GM21529 (cell line): ENCODE measurements at regions not wholly inside any gene's neighbourhood (a gene's known extent, or its start where the extent isn't known, plus 50 kb on each side); places are given as distances from the start of the nearest gene placed in this dataset.
A peak's percentile ranks its signal among the peaks of the same experiment; 100 is the strongest.
"Not testable (repeated sequence)": the region's sequence is repeated elsewhere in the genome, so short reads cannot be mapped to it uniquely, and the experiment has no call there.

Experiments used
- ATAC-seq: cut with Tn5 transposase; IDR thresholded peaks from one replicate; pipeline ENCODE4 v1.9.1; 2021; ENCODE audit not compliant: unreplicated experiment

DNA sequence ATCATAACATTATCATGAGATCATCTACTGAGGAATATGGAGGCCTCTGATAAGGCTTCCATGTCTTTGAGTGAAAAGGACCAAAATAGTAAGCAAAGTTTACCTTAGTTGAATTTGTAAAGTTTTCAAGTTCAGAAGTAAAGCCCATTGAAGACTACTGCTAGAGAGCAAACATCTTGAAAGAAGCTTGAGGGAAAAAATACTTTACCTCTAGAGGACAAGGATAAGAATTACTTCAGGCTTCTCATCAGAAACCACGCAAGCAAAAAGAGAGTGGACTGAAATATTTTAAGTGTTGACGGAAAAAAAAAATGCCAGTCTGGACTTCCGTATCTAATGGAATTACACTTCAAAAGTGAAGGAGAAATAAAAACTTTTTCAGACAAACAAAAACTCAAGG is 114.3 kb downstream of the MPP7 start:
- ATAC-seq, result no peak

DNA sequence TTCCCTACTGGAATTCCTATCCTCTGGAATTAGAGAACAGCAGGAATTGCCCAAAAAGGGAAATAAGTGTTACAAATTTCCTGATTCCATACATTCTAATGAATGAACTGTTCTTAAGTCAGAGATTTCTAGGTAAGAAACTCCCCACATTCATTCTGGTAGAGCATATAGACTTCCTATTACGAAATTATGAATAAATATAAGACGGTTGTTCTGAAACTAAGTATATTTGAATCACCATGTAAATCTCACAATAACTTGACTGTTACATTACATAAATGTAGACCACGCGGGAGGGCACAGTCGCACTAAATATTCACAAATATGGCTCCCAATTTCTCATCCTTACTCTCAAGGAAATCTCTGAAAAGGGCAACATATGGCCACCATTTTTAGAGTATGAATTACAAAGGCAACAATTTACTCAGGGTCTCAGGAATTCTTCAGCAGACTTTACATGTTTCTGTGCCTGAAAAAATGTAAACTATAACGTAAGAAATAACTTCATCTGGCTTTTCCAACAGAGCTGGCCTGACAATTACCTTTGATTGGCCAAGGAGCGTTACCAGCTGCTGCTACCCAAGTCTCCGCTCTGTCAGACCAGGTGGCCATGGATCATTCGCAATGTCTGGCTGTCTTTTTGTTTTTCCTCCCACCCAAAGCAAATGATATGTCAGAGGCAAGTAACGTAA is 115.8 kb downstream of the MPP7 start:
- ATAC-seq, result no peak

DNA sequence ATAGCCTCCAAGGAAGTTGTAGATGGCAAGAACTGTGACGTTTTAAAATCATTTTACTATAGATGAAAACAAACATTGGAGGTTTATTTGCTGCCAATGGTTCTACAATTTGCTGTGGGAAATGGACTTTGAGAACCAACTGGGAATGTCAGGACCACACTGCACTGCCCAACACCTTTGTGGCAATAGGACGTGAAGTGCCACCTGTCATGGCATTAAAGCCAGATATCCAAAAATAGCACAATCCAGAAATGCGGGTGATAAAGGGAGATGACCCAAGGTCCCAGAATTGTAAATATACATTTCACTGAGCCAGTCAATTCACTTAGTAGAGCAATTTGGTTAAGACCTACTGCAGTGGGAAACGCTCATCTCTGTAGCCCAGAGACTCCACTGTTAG is 116.4 kb downstream of the MPP7 start:
- no peak for ATAC-seq

DNA sequence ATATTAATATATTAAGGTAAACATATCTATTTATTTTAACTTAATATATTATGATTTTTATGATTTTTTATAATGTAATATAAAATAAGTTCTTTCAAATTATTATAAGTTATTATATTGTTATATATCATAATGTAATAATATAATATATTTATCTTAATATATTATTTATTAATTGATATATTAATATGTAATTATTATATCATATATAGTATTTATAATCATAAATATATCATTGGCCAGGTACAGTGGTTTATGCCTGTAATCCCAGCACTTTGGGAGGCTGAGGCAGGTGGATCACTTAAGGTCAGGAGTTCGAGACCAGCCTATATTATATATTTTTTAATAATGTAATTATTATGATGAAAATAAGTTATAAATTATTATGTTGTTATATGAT is 118.1 kb downstream of the MPP7 start:
- no peak for ATAC-seq

GRCh38 chr10:28181478-28182096 is 121.3 kb downstream of the MPP7 start:
- ATAC-seq, result no peak

DNA sequence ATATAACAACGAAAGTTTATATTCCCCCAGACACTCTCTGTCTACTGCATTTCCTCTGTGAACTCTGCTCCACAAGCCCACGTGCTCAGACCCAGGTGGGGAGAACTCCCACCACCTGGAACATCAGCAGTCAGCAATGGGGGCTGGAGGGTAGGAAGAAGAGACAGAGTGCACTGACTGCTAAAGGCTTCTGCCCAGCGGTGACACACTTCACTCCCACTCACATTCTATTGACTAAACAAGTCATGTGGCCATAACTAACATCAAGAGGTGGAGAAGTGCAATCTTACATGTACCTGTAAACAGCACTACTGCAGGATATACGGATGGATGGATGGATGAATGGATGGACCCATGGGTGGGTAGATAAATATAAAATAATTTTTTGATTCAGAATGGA is 122.2 kb downstream of the MPP7 start:
- ATAC-seq, result no peak

GRCh38 chr10:28179743-28180099 is 123.1 kb downstream of the MPP7 start:
- no peak for ATAC-seq

DNA sequence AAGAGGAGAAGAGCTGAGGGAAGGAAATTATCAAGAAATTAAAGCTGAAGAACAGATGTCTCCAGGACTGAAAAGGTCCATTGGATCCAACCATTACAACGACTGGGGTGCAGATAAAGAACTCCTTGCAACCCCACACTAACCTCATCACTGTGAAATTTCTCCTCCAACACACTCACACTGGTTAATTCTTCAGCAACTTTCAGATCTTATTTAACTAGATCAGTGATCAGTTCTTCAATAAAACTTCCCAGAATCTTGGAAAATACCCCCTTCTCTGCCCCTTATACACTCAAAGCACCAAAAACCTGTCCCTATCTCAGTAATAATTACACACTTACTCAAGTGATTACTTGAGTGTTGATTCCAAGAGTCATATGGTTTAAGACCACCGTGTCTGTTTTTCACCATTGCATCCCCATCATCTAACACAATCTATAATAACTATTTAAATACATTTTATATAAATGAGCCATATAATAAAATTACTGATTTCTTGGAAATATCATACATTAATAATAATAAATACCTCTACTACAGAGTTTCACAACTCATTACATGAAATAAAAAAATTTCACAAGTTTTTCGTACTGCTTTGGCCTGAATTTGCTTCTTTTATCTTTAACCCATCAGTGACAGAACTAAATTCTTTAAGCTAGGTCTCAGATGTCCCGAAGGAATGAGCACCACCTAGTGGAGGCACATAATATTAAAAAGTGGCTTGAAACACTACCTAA is 123.7 kb downstream of the MPP7 start:
- ATAC-seq, result peak; percentile 59

DNA sequence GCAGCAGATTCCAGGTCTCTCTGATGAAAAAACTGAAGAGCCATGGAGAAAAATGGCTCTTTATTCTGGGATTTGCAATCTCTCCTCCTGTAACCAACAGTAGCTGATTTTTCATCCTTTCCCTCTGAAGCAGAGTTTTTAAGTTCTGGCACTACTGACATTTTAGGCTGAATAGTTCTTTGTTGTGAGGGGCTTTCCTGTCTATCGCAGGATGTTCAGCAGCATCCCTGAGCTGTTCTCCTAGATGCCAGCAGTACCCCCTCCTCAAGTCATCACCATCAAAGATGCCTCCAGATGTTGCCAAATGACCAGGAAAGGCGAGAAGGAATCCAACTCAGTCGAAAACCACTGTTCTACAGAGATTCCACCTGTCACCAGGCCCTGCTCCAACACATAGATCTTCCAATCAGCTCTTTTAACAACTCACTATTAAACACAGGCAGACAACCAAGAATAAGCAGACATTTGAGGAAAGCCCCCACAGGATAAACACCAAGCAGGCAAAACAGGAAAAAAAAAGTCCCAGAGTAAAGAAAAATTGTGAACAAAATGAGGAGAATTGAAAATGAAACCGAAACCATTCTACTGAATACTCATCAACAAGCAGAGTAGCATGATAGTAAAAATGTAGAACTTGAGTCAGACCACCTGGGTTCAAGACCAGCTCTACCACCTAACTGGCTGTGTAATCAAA is 124.8 kb downstream of the MPP7 start:
- peak; percentile 68 for ATAC-seq

GRCh38 chr10:28176498-28176897 is 126.4 kb downstream of the MPP7 start:
- not testable (repeated sequence) for ATAC-seq

DNA sequence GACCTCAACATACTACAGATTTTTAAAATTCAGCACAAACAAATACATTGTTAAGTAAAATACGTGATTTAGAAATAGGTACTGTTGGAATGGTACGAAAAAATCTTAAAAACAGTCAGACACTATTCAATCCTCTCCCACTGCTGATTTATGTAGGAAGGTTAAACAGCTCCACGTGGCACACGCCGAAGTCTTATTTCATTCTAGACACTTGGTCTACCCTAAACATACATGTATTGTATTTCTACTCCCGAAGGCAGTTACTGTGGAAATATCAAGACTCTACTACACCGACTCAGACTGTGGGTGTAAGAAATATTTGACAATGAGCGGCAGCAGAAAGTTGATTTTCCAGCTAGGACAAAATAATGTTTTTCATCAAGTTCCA is 130.6 kb downstream of the MPP7 start:
- ATAC-seq, result no peak

DNA sequence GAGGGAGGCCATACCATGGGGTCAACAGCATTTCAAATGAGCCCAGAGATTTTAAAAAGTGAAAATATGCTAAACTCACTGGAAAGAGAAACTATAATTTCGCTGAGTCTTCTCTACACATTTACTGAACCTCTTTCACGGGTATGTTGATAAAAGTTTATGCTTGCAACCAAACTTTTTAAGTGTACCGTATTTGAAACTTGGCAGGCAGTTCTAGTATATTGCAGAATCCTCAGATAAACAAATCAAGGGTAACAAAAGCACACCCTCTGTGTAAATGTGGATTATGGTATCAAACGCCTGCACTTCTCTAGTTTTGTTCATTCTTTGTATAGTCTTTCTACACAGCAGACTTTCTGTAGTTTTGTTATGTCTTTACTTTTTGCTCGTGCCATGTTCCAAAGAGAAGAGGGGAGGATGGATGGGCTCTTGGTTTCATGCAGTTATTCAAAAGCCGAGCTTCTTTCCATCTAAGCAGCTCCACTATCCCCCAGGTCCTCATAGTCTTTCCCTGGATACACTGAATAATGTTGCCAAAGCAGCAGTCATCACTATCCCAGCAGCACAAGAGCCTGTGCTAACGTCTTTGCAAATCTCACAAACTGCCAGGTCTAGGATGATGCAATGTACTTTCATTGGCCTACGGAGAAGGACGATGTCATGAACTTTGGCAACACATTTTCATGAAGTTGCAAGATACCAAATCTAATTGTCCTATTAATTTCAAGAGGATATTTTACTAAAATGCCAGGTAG is 131.2 kb downstream of the MPP7 start:
- ATAC-seq, result no peak

DNA sequence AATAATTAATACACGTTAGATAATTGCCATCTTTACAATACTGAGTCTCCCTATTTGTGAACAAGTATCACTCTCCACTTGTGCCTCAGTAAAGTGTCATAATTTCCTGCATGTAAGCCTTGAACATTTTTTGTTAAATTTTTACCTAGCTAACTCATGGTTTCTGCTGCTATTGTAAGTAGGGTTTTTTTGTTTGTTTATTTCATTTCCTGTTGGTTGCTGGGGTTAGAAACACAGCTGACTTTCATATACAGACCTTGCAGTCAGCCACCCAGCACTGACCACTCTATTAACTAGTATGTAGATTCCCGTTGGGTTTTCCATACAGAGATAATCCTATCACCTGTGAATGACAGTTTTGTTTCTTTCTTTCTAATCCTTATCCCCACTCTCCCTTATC is 133.3 kb downstream of the MPP7 start:
- ATAC-seq, result peak; percentile 87

DNA sequence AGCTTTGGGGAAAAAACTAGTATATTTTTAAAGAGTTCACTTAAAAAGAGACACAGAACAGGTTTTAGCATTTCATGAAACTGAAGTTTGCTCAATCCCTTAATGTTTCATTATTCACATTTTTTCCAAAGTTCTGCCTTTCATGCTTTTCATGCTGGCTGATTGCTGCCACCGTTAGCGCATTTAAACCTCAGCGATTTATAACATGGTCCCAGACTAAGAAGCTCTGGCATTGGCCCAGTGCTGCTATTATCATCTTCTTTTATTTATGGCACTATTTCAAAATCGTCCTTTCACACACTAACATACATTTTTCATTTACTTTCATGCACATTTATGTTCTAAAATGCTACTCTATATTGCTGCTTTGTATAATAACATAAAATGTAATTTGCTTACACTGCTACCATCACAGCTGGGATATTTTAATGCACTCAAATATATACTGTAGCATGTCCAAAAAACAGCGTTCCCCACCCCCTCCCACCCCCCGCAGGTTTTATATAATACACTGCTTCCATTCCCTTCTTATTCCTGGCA is 141.9 kb downstream of the MPP7 start:
- no peak for ATAC-seq

- no peak for ATAC-seq
Observed at GRCh38 chr10:28157379-28157778, 145.5 kb downstream of the MPP7 start.

GRCh38 chr10:28155726-28156125 is 147.1 kb downstream of the MPP7 start:
- no peak for ATAC-seq

DNA sequence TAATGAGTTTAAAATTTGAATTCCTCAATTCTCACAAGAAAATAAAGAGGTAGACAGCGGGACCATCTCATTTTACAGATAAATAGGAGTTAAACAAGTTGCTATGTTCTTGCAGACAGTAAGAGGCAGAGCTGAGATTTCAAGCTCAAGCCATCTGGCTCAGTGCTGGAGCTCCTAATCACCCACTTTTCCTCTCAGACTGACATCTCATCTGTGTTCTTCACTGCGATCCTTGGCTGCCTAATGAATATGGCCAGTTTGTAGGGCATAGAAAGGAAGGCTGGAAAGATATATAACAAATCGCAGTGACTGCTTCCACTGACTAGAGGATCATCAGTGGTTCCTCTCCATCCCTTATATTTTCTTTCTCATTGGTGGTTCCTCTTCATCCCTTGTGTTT is 151.2 kb downstream of the MPP7 start:
- no peak for ATAC-seq

- ATAC-seq, result no peak
Observed at GRCh38 chr10:28149746-28150145, 150.9 kb upstream of the ODAD2 start.

DNA sequence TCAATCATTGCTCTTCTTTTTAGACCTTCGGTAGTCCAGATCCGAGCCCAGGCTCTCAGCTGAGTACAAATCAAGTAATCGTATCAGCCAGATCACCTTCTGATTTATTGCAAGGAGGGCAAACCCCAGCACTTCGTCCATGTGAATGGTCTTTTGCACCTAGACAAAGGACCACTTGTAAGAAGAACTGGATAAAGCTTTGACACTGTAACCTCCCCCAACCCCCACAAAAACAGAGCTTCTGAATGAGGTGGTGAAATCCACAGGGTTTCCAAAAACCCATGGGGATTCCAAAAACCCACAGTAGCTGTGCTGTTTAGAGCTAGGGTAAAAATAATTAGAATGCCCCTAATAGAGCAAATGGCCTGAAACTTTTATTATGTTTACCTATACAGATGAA is 148.8 kb upstream of the ODAD2 start:
- ATAC-seq, result no peak

GRCh38 chr10:28139138-28139537 is 140.3 kb upstream of the ODAD2 start:
- no peak for ATAC-seq
